NCI-H748 (cell line): ENCODE measurements at regions not wholly inside any gene's neighbourhood (a gene's known extent, or its start where the extent isn't known, plus 50 kb on each side); places are given as distances from the start of the nearest gene placed in this dataset.
A peak's percentile ranks its signal among the peaks of the same experiment; 100 is the strongest.

Source experiments
- DNase-seq: peaks from one replicate; lab custom pipeline; 2025; ENCODE audit not compliant: unreplicated experiment; lab: John Stamatoyannopoulos, UW

DNA sequence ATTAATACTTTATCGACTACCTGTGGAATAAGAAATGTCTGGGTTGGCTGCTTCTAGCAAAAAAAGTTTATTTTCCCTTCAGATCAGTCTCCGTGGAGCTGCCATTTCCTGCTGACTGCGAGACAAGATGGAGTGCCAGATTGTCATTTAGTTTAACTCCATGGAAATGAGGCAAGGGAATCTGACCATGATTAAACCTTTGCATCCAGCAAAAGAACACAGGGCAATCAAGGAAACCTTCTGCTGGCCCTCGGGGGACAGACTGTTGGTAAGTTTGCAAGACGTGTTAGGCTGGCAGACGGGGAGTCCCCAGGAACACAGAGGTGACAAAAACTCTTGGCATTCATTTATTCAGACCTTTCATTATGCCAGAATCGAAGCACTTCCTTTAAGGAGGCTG lies 52.2 kb upstream of the SPACA1 start:
- no peak for DNase-seq

DNA sequence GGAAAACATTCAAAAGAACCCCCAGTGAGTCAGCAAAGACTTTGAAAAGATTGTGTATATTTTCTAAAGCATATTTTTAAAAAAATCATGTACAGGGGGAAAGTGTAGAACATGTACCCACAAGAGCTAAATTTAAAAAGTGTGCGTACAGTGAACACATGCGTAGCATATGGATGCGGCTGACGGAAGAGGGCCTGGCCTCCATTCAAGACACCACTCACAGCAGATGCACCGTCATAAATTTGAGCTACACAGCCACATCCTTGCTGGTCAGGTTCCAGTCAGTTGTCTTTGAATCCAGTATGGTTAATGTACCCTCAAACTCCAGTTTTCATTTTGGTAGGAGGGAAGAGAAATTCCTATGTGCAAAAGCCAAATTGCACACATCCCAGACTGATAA lies 54.3 kb upstream of the SPACA1 start:
- no peak for DNase-seq

DNA sequence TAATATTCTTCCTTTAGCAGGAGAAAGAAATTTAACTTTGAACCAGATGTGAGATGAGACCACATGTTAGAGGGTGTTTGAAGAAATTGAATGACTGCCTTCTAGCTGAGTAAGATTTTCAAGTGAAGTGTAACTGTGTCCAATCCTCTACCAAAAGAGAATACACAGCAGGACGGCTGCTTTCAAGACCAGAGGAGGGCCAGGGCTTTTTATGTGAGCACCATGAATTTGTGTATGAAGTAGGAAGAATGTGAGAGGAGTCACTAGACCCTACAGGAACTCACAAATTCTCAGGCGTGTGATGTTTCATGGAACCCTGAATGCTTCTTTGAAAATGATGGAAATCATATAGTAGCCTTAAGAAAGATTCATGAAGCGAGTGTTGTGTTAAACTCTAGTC lies 56.8 kb upstream of the SPACA1 start:
- DNase-seq = no peak

DNA sequence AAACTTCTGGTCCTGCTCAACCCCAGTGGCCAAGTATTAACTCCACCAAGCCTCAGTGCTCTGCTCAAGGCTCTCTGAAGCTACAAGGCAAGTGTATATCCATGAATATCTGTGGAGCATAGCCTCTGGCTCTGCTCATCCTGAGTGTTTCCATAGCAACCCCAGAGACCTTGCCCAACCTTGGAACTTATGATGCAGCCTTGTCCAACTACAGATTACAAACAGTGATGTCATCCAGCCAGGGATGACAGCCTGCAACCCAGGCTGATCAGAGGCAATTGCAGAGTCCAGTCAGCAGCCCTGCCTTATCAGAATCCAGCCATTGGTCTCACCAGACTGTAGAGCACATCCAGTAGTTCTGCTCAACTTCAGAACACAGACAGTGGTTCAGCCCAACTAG lies 65.5 kb upstream of the SPACA1 start:
- DNase-seq = peak; percentile 44

DNA sequence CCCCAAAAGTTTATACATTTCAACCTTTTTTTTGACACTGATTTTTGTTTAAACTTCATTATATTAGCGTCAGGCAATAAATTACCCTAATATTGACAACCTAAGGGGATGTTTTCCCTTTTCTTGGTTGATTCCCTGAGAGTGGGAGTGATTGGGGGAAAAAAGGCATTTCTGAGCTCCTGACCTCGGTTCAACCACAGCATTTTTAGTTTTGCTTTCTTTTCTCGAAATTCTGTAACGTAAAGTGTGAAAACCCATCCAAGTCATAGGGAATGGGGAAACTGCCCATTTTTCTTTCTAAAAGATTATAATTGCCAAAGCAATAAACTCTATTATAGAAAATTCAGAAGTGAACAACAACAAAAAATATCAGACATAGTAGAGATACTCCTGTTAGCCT lies 67.9 kb upstream of the SPACA1 start:
- no peak for DNase-seq

DNA sequence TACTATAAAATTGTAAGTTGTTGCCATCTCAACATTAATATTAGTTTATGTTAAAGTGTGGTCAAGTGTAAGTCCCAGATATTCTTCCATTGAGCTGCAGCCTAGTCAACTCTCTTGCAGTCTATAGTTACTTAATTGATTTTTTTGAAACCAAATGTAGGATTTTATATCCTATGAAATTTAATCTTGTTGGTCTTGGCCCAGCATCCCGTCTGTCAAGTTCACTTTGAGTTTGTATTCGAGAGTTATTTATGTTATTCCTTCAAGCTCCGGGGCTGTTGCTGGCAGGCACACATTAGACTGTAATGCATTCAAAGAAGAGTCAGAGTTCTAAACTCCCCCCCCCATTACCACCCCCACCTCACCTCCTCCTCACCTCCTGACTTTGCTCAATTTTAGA lies 71.0 kb upstream of the SPACA1 start:
- no peak for DNase-seq

DNA sequence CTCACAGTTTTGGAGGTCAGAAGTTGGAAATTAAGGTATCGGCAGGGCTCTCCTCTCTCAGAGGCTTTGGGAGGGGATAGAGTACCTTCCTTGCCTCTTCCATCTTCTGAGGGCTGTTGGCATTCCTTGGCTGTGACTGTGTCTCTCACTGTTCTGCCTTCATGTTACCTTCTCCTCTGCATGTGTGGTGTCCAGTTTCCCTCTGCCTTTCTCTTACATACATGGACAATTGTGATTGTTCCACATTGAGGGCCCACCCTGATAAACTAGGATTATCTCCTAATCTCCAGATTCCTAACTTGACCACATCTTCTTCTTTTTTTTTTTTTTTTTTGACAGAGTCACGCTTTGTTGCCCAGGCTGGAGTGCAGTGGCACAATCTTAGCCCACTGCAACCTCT lies 72.1 kb upstream of the SPACA1 start:
- DNase-seq = no peak

DNA sequence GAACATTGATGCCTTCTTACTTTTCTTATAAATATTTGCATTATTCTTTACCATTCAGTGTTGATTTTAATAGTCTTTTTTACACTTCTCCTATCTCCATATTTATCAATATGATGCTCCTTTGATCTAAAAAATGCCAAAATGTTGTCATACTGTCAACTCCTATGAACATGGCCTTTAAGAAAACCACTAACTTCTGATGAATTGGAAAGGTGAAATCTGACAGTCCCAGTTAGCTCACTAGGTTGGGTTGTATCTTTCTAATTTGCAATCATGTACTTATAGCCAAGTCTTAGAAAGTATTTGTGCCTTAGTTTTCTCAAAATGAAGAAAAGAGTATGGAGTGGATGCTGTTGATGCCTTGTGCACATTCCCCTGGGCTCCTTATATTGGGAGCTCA lies 75.4 kb upstream of the SPACA1 start:
- DNase-seq = no peak

DNA sequence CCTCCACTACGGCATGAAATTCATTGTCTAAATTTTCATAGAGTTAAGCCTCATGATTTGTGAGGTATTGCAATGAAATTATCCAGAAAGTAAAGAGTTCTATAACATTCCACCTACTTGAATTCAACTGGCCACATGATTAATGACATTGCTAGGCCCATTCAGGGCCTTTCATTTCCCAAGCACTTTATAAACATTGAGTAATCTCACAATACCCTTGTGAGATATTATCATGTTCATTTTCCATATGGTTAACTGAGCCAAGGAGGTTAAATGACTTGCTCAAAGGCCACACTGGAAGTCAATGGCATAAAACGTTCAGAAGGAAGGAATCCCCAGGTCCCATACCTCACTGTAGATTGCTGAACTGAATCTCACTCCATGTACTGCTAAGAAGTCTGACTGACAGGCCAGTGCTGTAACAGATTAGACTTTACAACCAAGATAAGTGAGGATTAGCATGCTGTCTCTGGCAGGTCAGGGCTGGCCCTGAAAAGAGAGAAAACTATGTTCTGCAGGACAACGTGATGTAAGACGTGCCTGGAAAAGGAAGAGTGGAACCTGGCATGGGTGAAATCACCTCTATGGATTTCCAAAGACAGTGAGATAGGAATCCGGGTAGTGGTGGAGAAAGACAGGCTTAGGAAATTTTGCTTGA lies 75.9 kb upstream of the SPACA1 start:
- DNase-seq = no peak

DNA sequence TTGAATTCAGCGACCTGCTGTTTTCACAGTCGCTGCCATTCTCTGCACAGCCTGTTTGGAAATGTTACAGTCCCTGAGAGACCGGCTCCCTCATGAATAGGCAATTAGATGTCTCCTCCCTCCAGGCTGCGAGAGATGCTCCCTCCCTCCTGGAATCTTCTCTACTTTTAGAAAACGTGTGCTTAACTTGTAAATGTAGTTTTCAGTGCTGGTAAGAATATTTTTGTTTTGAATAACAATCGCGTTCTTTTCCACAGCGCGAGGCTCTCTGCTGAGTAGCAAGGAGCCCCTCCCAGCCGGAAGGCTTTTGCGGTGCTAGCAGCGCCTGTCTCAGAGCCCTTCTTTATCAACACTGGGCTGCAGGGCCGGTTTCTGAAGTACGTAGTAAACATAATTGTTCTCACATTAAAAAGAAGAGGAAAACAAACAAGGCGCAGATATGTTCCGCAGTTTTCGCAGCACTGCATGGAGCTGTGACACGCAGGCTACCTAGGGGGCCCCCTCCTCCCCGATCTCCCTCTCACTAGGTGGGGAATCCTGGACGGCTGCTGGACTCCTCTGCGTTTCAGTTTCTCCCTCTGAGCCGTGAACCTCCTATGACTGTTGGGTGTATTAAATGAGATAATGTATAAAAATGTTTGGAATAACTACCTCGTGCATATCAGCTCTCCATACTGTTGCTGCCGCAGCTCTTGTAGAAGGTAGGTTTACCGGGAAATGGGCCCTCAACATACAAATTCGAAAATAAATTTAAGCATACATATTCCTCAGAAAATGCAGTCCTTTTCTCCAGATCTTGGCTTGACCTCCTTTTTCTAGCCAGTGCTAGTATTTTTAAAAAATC lies 79.0 kb upstream of the SPACA1 start:
- DNase-seq = peak; percentile 90

DNA sequence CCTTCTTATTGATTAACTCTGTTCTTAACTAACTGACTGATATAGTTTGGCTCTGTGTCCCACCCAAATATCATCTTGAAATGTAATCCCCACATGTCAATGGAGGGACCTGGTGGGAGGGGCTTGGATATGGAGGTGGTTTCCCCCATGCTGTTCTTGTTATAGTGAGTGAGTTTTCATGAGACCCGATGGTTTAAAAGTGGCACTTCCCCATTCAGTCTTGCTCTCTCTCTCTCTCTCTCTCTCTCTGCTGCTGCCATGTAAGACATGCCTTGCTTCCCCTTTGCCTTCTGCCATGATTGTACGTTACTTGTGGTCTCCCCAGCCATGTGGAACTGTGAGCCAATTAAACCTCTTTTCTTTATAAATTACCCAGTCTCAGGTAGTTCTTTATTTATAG lies 81.8 kb upstream of the SPACA1 start:
- DNase-seq = no peak

DNA sequence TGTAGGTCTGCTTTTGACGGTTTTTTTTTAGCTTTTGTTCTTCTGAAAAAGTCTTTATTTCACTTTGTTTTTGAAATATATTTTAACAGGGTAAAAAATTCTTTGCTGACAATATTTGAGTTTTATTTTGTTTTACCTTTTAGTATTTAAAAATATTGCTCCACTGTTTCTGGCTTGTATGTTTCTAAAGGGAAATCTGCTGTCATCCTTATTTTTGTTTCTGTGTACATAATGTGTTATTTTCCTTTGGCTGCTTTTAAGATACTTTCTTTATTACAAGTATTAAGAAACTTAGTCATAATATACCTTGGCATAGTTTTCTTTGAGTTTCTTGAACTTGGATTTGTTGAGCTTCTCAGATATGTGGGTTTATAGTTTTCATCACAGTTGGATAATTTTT lies 88.6 kb upstream of the SPACA1 start:
- DNase-seq = no peak

DNA sequence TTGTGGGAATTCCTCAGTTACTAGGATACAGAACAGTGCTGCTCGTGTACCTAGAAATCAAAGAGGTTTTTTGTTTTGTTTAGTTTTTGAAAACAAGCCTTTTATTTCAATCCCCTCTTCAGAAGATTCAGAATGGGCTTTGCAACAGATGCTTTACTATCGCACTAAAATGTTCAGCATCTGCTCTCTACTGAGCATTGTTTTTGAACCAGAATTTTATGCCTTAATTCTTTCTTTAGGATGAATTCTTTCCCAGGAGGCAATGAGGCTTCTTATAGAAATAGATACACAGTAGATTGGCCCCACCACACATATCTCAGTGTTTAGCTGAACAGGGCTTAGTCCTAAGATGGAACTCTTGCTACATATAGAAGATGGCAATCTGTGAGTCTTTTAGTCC lies 95.9 kb upstream of the SPACA1 start:
- no peak for DNase-seq

DNA sequence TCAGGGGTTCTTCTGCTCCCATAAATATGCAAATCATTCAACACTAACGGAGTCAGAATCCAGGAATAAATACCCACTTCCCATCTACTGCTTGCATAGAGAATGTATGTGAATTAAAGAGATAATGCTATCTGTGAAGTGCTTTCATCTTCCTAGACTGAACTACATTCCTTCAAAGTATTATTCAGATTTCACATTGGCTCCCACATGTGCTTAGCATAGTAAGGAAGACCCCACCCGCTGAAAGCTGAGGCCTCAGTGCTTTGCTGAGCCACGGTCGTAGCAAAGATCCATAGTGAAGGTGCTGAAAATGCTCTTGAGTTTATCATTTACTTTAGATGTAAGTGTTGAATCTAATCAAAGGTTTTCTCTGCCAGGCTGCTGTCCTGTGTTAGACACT lies 97.0 kb upstream of the SPACA1 start:
- DNase-seq = no peak

DNA sequence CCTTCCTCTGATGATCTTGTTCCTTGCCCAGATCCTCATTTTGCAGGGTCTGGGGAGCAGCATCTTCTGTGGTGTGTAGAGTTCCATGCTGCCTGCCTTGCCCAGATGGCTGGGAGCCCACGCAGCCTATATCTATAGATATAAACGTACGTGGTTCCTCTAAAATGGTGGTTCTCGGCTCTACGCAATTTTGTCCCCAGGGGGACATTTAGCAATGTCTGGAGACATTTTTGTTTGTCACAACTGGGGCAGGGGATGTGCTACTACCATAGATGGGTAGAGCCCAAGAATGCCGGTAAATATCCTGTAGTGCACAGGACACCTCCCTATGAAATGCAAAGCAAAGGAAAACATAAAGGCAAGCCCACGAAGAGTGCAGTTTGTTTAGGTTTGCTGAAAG lies 98.4 kb upstream of the SPACA1 start:
- DNase-seq = no peak

DNA sequence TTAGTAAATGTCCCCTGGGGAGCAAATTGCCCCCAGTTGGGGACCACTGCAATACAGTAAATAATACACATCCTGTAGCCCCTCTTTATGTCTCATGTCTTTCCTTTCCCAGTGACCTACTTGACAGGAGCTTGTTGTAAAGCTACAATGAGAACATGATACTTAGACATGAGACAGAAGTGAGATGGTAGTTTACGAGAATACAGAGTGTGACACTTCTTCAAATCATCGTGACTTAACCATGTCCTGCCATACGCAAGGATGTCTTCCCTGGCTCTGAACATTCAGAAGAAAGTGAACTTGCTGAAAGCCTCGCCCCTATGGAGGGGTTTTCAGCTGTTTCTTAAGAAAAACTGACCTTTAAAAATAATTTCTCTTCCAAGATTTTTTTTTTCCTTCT lies 101.0 kb upstream of the SPACA1 start:
- DNase-seq = no peak

DNA sequence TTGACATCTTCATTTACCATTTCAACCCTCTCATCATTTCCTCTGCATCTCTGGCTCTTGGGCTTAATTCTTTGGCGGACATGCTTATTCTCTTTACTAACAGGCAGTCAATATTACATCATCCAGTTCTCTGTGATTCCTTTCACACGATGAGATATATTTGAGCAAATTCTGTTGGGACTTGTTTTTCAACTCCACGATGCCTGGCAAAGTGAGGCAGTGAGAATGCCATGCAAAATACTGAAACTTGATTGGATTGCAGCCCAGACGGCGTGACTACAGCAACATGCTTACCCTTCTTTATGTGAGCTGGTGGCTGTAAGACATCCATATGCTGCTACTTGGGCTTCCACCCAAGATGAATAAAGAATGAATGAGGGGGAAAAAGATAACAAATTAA lies 101.7 kb upstream of the SPACA1 start:
- no peak for DNase-seq

DNA sequence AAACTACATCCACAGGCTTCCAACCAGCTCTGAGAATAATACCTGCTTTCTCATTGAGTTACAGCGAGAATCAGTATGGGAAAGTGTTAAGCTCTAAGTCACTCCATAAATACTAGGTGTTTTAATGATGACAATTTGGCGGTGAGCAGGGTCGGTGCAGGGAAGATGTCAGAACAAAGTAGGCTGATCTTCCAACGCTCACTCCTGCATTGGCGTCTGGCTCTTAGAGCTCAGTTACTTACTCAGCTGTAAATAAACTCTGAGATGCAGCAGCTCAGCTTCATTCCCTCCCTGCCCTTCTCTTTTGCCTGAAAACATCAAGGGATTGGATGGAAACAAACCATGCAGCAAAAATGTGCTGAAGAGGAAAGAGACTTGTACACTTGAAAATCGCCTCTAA lies 102.5 kb upstream of the SPACA1 start:
- DNase-seq = no peak

DNA sequence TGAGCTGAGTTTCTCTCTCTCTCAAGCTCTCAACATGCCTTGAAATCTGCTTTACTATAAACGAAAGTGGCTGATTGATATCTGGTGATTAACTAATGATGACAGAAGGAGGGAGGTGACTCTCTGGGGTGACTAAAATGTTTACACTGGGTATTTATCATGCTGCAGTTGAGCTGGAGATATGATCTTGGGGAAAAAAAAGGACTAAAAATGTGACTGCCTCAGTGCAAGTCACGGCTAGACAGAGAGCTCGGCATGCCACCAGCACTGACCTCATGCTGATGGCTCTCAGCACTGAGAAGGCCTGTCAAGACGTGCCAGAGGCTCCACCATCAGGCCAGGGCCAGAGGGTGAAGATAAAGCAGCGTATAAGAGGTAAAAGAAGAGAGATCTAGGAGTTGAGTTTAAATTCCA lies 103.1 kb upstream of the SPACA1 start:
- DNase-seq = no peak

DNA sequence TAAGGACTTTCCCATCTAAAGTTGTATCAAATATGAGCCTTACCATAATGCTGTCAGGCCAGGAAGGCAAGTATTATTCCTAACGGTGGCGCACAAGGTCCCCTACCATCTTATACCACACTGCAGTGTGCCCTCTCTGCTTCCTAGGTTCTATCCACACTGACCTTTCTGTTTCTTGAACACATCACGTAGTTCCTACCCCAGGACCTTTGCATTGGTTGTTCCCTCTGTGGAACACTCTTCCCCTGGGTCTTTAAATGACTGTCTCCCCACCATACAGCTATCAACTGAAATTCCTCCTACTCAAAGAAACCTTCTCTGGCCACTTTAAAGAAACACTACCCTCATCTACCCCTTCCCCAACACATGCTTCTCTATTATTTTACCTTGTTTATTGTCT lies 104.5 kb upstream of the SPACA1 start:
- no peak for DNase-seq

DNA sequence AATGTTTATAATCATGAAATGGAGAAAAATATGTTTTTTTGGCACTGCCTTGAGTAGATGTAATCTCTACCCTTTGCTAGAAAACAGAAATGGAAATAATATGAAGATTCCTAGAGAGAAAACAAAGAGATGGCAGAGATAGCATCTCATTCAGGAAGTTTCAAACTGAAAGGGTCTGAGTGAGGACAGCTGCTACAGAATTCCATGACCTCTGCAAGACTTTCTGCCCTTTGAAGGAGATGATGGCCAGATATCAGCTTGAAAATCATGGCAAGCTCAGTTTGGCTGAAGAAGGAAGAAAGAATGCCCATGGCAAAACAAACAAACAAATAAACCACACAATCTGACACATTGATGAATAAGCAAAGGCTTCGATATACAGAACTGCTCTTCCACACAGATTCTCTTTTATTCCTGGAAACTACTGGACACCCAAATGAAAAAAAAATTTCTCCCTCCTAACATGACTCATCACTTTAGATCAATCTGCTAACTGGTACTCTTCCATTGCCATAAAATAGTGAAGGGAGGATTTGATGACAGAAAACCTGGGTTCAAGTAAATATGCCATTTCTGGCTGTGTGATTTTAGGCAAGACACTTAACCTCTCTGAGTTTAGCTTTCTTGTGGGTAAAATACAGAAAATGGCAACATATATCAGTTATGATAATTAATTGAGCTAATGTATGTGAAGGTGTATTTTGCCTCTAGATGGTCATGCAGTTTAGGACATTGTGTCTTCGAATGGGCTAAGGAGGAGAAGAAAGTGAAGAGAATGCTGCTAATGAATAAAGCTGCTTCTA lies 105.9 kb upstream of the SPACA1 start:
- no peak for DNase-seq

DNA sequence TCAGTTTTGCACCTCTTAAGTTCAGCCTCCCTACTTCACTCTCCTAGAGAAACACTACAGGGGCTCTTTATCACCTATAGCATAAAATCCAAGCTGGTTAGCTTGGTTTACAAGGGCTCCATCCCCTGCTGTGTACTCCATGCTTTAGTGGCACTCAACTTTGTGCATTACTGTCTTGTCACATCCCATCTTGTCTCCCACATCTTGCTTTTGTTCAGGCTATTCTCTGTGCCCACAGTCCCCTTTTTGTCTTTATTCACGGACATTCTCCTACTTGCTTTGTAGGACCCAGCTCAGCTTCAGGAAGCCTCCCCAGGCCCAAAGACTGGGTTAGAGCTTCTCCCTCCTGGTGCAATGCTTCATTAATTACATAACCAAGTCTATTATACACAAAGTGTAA lies 107.9 kb upstream of the SPACA1 start:
- no peak for DNase-seq
